HepG2 (cell line): ENCODE measurements at regions not wholly inside any gene's neighbourhood (a gene's known extent, or its start where the extent isn't known, plus 50 kb on each side); places are given as distances from the start of the nearest gene placed in this dataset.

Experiments used
- ATAC-seq: fragments of 200-7000 bp; cut with Tn5 transposase; 3 replicates; pipeline ENCODE4 v1.9.1; 2020; ENCODE audit warnings: mild to moderate bottlenecking, moderate library complexity
- BruUV-seq: library from RNA; stranded (reverse); fragments of 400-500 nt; replicated peaks from 2 replicates; lab custom pipeline; 2021; lab: Mats Ljungman, UMichigan
- CTCF ChIA-PET: fragments of 300-600 bp; formaldehyde crosslinking; extraction: SDS; loops from one replicate; lab custom pipeline; 2021; ENCODE audit warnings: low total read pairs, inconsistent platforms, low intra/inter-chr PET ratio; lab: Yijun Ruan, JAX
- POLR2A ChIA-PET: fragments of 350-600 bp; sonication (Branson Sonifier 250); formaldehyde crosslinking; loops from one replicate; lab custom pipeline; 2020; ENCODE audit warnings: antibody characterized with exemption, inconsistent platforms; lab: Yijun Ruan, JAX
- DNase-seq: peaks from one replicate; pipeline ENCODE4 v3.0.0-alpha.2; 2015; ENCODE audit warnings: low spot score
- FAIRE-seq: peaks from 3 replicates; lab custom pipeline; 2011; peaks lifted over from hg19 to GRCh38; lab: Jason Lieb, UNC
- H2AFZ ChIP-seq: one replicate; pipeline ENCODE4 v1.6.1; 2011; ENCODE audit warnings: low read length, inconsistent platforms
- H3K27ac ChIP-seq: fragments of 300-600 bp; 3 replicates; pipeline ENCODE4 v1.8.0; 2011; ENCODE audit warnings: mixed run types, mild to moderate bottlenecking, mixed read lengths, low read length, inconsistent platforms; ENCODE audit not compliant: insufficient read depth; ENCODE audit errors: extremely low read length
- H3K27me3 ChIP-seq, 2 experiments: fragments of 200-600 bp in 1 of 2; 2 replicates in 1 of 2; 3 replicates in 1 of 2; pipeline versions ENCODE4 v1.6.0 to v1.8.0; 2011; ENCODE audit warnings: low read length in 2 of 2, mild to moderate bottlenecking in 2 of 2, moderate library complexity in 2 of 2, inconsistent platforms in 1 of 2; ENCODE audit not compliant: insufficient read depth in 2 of 2, control insufficient read depth in 1 of 2
- H3K36me3 ChIP-seq, 2 experiments: fragments of 200-600 bp in 1 of 2; replicated peaks in 1 of 2; 2 replicates in 1 of 2; 3 replicates in 1 of 2; pipeline versions ENCODE4 v1.5.1 to v1.8.0; 2011; ENCODE audit warnings: low read length in 2 of 2, inconsistent platforms in 1 of 2; ENCODE audit not compliant: insufficient read depth in 2 of 2, control insufficient read depth in 1 of 2
- H3K4me1 ChIP-seq: 2 replicates; pipeline ENCODE4 v1.5.1; 2012; ENCODE audit warnings: low read length, inconsistent platforms; ENCODE audit not compliant: insufficient read depth
- H3K4me2 ChIP-seq: 2 replicates; pipeline ENCODE4 v1.6.0; 2011; ENCODE audit warnings: low read depth, low read length, inconsistent platforms
- H3K4me3 ChIP-seq, 3 experiments: fragments of 200-600 bp in 1 of 3; sonication (generic), shearing (Covaris generic) in 1 of 3; replicated peaks in 1 of 3; 2 replicates each; pipeline ENCODE4 v1.5.1; 2011 to 2016; ENCODE audit warnings: low read length in 3 of 3, inconsistent platforms in 2 of 3, low read depth in 2 of 3, mild to moderate bottlenecking in 2 of 3, control low read depth in 1 of 3, mixed read lengths in 1 of 3; ENCODE audit not compliant: insufficient read depth in 1 of 3
- H3K79me2 ChIP-seq: one replicate; pipeline ENCODE4 v1.6.1; 2011; ENCODE audit warnings: low read length, inconsistent platforms; ENCODE audit not compliant: insufficient read depth
- H3K9ac ChIP-seq: 2 replicates; pipeline ENCODE4 v1.6.0; 2011; ENCODE audit warnings: mild to moderate bottlenecking, low read depth, low read length, inconsistent platforms; ENCODE audit not compliant: insufficient read depth
- H3K9me3 ChIP-seq: 2 replicates; pipeline ENCODE4 v1.5.1; 2012; ENCODE audit warnings: mild to moderate bottlenecking, low read length
- H4K20me1 ChIP-seq: 2 replicates; pipeline ENCODE4 v1.6.0; 2011; ENCODE audit warnings: inconsistent platforms, mild to moderate bottlenecking, low read length, moderate library complexity; ENCODE audit not compliant: insufficient read depth
- ATF5 ChIP-seq: sonication (generic); formaldehyde crosslinking; IDR thresholded peaks from 2 replicates; pipeline ENCODE4 v1.4.0; 2020; ENCODE audit warnings: mild to moderate bottlenecking, low read depth, missing genetic modification reagents
- BHLHE40 ChIP-seq: IDR thresholded peaks from 2 replicates; pipeline ENCODE4 v1.6.1; 2011; ENCODE audit warnings: low read length, improper control_type of control experiment
- FOSL1 ChIP-seq: sonication (generic); formaldehyde crosslinking; IDR thresholded peaks from 2 replicates; pipeline ENCODE4 v1.9.0; 2021; ENCODE audit warnings: missing genetic modification reagents, borderline replicate concordance
- IKZF1 ChIP-seq: fragments of 450-650 bp; IDR thresholded peaks from 2 replicates; pipeline ENCODE4 v1.7.1; 2016
- MAF1 ChIP-seq: sonication (generic); formaldehyde crosslinking; IDR thresholded peaks from 2 replicates; pipeline ENCODE4 v1.5.0; 2020; ENCODE audit warnings: missing genetic modification reagents, borderline replicate concordance
- MAFK ChIP-seq, 2 experiments: IDR thresholded peaks in 1 of 2; conservative IDR thresholded peaks in 1 of 2; 2 replicates each; pipeline ENCODE4 v1.6.1; 2011; ENCODE audit warnings: improper control_type of control experiment in 2 of 2, low read length in 2 of 2
- ZMYM4 ChIP-seq: sonication (generic); formaldehyde crosslinking; IDR thresholded peaks from 2 replicates; pipeline ENCODE4 v1.8.1; 2023; ENCODE audit warnings: mild to moderate bottlenecking, missing genetic modification reagents
- WGBS: methylation state at CpG from one replicate; pipeline ENCODE4 v1.1.6; 2017; ENCODE audit warnings: low lambda C conversion rate; 5-methylcytosine and 5-hydroxymethylcytosine counted together
- in situ Hi-C: cut with HindIII; loops from 2 replicates; pipeline ENCODE4 v1.10.0; 2017; ENCODE audit warnings: low pct_unique_long_range_greater_than_20kb; ENCODE audit not compliant: extremely low pct_ligation_motif_present
- intact Hi-C: fragments of 100-400 bp; cut with micrococcal nuclease; formaldehyde crosslinking; loops from one replicate; pipeline ENCODE4 v1.10.0; 2022; ENCODE audit not compliant: unreplicated experiment
- TF ChIP-seq, protein P1 (sequence below): sonication (generic); formaldehyde crosslinking; IDR thresholded peaks from 2 replicates; pipeline ENCODE4 v1.4.0; 2020; ENCODE audit warnings: missing genetic modification reagents

- no peak for TF ChIP-seq MAFK (conservative IDR thresholded peaks at IDR 0.05 in 1 of 2, IDR thresholded peaks at IDR 0.05 in 1 of 2; ENCODE audit: low read length in 2 of 2)
- no peak for TF ChIP-seq FOSL1 (CRISPR knock-in tag)
- no peak for TF ChIP-seq MAF1 (CRISPR knock-in tag)
- TF ChIP-seq, all 625 proteins: peak for 0
Observed at GRCh38 chr14:47826809-47827208, 151.4 kb upstream of the MDGA2 start (continued).

- Histone ChIP-seq H3K27ac (no peak overlapping the region), H3K4me3 (no peak overlapping the region), H3K9me3 (peaks cover 55% of the 10 kb centered on the region), H3K36me3 (no peaks in the 10 kb centered on the region), H3K79me2 (no peaks in the 10 kb centered on the region), H2AFZ (no peak overlapping the region), H3K27me3 (no peaks in the 10 kb centered on the region; a peak in 1 of 5 replicates), H3K9ac (no peak overlapping the region), H3K4me1 (no peaks in the 10 kb centered on the region), H3K4me2 (no peak overlapping the region), H4K20me1 (no peaks in the 10 kb centered on the region)
- WGBS: 14% methylated on average over 1 of the region's 1 CpG
- ChIA-PET POLR2A (no interaction called here), CTCF (no interaction called here)
- ATAC-seq (no peak), DNase-seq (no peak), FAIRE-seq (no peak)
- intact Hi-C loops (no loop called here), in situ Hi-C loops (no loop called here)
- TF ChIP-seq, protein P1, sequence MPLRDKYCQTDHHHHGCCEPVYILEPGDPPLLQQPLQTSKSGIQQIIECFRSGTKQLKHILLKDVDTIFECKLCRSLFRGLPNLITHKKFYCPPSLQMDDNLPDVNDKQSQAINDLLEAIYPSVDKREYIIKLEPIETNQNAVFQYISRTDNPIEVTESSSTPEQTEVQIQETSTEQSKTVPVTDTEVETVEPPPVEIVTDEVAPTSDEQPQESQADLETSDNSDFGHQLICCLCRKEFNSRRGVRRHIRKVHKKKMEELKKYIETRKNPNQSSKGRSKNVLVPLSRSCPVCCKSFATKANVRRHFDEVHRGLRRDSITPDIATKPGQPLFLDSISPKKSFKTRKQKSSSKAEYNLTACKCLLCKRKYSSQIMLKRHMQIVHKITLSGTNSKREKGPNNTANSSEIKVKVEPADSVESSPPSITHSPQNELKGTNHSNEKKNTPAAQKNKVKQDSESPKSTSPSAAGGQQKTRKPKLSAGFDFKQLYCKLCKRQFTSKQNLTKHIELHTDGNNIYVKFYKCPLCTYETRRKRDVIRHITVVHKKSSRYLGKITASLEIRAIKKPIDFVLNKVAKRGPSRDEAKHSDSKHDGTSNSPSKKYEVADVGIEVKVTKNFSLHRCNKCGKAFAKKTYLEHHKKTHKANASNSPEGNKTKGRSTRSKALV: no peak
- TF ChIP-seq ATF5 (CRISPR knock-in tag): no peak
- no peak for TF ChIP-seq ZMYM4 (CRISPR knock-in tag)
- TF ChIP-seq BHLHE40: no peak
- no peak for TF ChIP-seq IKZF1
- no TSS peak for BruUV-seq
Observed at GRCh38 chr14:47822326-47822725, 146.9 kb upstream of the MDGA2 start.
